ENCODE measurements at regions not wholly inside any gene's neighbourhood (a gene's known extent, or its start where the extent isn't known, plus 50 kb on each side); places are given as distances from the start of the nearest gene placed in this dataset.

DNA sequence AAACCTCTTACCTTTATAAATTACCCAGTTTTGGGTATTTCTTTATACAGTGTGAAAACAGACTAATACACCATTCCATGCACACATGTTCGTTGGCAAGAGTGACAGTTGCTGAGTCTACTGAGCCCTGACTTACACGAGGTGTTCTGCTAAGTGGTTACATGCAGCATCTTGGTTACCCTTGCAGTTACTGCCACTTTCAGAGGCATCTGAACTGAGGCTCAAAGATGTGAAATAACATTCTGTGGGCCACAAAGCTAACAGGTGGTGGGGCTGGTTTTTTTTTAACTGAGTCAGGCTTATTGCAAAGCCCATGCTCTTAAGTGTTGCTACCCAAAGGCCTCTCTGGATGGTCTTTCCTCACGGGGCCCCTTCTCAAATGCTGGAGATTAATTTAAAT, 54.4 kb upstream of the GTSF1L start:
- ATAC-seq (no peak), DNase-seq (ENCODE audit: low spot score) (no peak), FAIRE-seq (no peak)
- Histone ChIP-seq H3K9me3 (ENCODE audit: low read length) (peaks cover 13% of the 10 kb centered on the region), H4K20me1 (ENCODE audit: insufficient read depth, low read length) (no peaks in the 10 kb centered on the region), H2AFZ (ENCODE audit: low read length) (no peak overlapping the region), H3K9ac (ENCODE audit: insufficient read depth, low read depth, low read length) (no peak overlapping the region), H3K36me3 (replicated peaks in 1 of 2; ENCODE audit: control insufficient read depth in 1 of 2, insufficient read depth in 2 of 2, low read length in 2 of 2) (no peaks in the 10 kb centered on the region), H3K79me2 (ENCODE audit: insufficient read depth, low read length) (no peaks in the 10 kb centered on the region), H3K4me3 (replicated peaks in 1 of 3; ENCODE audit: insufficient read depth in 1 of 3, low read depth in 2 of 3, low read length in 3 of 3) (no peak overlapping the region), H3K4me2 (ENCODE audit: low read depth, low read length) (no peak overlapping the region), H3K27me3 (ENCODE audit: control insufficient read depth in 1 of 2, insufficient read depth in 2 of 2, low read length in 2 of 2) (peaks cover 0 to 2% of the 10 kb centered on the region in 2 experiments; a peak in 1 of 5 replicates), H3K27ac (ENCODE audit: extremely low read length, insufficient read depth, low read length) (no peak overlapping the region), H3K4me1 (ENCODE audit: insufficient read depth, low read length) (no peaks in the 10 kb centered on the region)
- no TSS peak for BruUV-seq (replicated peaks)
- TF ChIP-seq, protein P1, sequence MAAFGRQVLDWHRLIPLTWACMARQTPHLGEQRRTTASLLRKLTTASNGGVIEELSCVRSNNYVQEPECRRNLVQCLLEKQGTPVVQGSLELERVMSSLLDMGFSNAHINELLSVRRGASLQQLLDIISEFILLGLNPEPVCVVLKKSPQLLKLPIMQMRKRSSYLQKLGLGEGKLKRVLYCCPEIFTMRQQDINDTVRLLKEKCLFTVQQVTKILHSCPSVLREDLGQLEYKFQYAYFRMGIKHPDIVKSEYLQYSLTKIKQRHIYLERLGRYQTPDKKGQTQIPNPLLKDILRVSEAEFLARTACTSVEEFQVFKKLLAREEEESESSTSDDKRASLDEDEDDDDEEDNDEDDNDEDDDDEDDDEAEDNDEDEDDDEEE (CRISPR knock-in tag; IDR thresholded peaks at IDR 0.05): no peak
- TF ChIP-seq HOXA7 (CRISPR knock-in tag; IDR thresholded peaks at IDR 0.05): no peak
- no peak for TF ChIP-seq SYNCRIP (IDR thresholded peaks at IDR 0.05; ENCODE audit: insufficient read depth, low read depth, low read length)
- no peak for TF ChIP-seq POLR2AphosphoS5 (IDR thresholded peaks at IDR 0.05; ENCODE audit: low read depth, low read length)
- no peak for TF ChIP-seq ZNF17 (CRISPR knock-in tag; IDR thresholded peaks at IDR 0.05)
- no peak for TF ChIP-seq FOXK1 (CRISPR knock-in tag; IDR thresholded peaks at IDR 0.05; ENCODE audit: borderline replicate concordance, low read depth)
- no peak for TF ChIP-seq ISX (CRISPR knock-in tag; conservative IDR thresholded peaks at IDR 0.05)
- TF ChIP-seq NCOA5 (CRISPR knock-in tag; IDR thresholded peaks at IDR 0.05): no peak
- no peak for TF ChIP-seq SNAPC2 (CRISPR knock-in tag; IDR thresholded peaks at IDR 0.05)
- TF ChIP-seq, protein P2, sequence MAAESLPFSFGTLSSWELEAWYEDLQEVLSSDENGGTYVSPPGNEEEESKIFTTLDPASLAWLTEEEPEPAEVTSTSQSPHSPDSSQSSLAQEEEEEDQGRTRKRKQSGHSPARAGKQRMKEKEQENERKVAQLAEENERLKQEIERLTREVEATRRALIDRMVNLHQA (CRISPR knock-in tag; IDR thresholded peaks at IDR 0.05): no peak
- TF ChIP-seq ETV5 (CRISPR knock-in tag; IDR thresholded peaks at IDR 0.05; ENCODE audit: borderline replicate concordance): no peak
- TF ChIP-seq KMT2A (CRISPR knock-in tag; IDR thresholded peaks at IDR 0.05): no peak
- TF ChIP-seq TARDBP (CRISPR knock-in tag; IDR thresholded peaks at IDR 0.05): no peak
- no peak for TF ChIP-seq ZSCAN30 (CRISPR knock-in tag; IDR thresholded peaks at IDR 0.05)
- no peak for TF ChIP-seq JUND (CRISPR knock-in tag; IDR thresholded peaks at IDR 0.05)
- no peak for TF ChIP-seq TBP (CRISPR knock-in tag; IDR thresholded peaks at IDR 0.05)
- WGBS (ENCODE audit: low lambda C conversion rate): 0% methylated on average over 3 of the region's 3 CpGs
- POLR2A ChIA-PET: no interaction called here
- intact Hi-C loops (cut with micrococcal nuclease; ENCODE audit: unreplicated experiment) (no loop called here), in situ Hi-C loops (cut with HindIII; ENCODE audit: extremely low pct_ligation_motif_present, low pct_unique_long_range_greater_than_20kb) (no loop called here)
- CTCF ChIA-PET (ENCODE audit: low intra/inter-chr PET ratio, low total read pairs): no interaction called here

Measured in HepG2 (cell line).